ENCODE measurements at regions not wholly inside any gene's neighbourhood (a gene's known extent, or its start where the extent isn't known, plus 50 kb on each side); places are given as distances from the start of the nearest gene placed in this dataset.

DNA sequence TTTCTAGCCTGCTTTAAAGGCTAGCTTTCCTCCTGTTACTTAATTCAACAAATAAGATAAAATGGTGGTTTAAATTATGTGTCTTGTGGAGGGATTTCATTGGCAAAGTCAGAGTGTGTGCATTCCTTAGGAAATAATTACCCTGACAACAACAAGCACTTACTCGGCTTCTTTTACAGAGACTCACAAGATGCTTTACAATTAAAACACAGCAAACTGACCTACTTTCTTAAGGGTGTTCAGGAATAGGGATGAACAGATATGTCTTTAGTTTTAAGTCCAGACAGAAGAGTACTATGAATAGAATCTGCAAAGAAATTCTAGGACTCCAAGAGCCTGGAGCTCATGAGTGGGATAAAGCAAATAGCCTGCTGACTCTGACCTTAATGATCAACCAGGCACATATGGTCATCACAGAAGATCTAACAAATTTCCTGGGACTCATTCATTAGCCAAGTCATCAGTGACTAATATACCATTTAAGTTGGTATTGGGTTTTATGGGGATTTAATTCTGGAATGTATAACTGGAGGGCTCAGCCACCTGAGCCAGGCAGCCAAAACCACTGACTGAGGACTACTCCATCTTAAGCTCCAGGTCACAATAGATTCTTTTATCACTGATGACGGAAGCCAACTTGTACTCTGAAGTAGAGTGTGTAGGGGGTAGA is 161.8 kb upstream of the RIMS1 start:
- Histone ChIP-seq H3K36me3 (ENCODE audit: control insufficient read depth, insufficient read depth, low read length) (no peaks in the 10 kb centered on the region), H3K27me3 (ENCODE audit: control insufficient read depth, insufficient read depth, low read length) (no peaks in the 10 kb centered on the region), H3K4me3 (ENCODE audit: low read depth, low read length) (no peak overlapping the region)
- TF ChIP-seq, protein P1, sequence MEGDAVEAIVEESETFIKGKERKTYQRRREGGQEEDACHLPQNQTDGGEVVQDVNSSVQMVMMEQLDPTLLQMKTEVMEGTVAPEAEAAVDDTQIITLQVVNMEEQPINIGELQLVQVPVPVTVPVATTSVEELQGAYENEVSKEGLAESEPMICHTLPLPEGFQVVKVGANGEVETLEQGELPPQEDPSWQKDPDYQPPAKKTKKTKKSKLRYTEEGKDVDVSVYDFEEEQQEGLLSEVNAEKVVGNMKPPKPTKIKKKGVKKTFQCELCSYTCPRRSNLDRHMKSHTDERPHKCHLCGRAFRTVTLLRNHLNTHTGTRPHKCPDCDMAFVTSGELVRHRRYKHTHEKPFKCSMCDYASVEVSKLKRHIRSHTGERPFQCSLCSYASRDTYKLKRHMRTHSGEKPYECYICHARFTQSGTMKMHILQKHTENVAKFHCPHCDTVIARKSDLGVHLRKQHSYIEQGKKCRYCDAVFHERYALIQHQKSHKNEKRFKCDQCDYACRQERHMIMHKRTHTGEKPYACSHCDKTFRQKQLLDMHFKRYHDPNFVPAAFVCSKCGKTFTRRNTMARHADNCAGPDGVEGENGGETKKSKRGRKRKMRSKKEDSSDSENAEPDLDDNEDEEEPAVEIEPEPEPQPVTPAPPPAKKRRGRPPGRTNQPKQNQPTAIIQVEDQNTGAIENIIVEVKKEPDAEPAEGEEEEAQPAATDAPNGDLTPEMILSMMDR (IDR thresholded peaks at IDR 0.05; ENCODE audit: insufficient read depth, low read length, poor library complexity, severe bottlenecking): no peak
- DNase-seq (ENCODE audit: low read depth): peak; percentile 29

DNA sequence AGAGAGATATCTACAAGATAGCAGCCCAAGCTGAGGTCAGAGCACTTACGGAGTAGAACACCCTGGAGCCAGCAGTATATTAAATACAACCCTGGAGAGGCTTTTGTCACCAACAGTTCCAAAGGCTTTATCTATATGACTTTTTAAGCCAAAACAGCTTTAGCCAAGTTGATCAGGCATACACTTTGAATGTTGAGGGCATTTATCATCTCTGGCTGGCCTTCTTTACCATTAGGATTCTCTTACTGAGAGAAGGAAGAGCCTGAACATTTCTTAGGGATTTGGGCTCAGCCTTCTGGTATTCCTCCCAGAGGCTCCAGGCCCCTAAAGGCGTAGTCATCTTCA is 161.3 kb upstream of the RIMS1 start:
- H3K4me3 ChIP-seq (ENCODE audit: low read depth, low read length): no peak overlapping the region
- H3K27me3 ChIP-seq (ENCODE audit: control insufficient read depth, insufficient read depth, low read length): no peaks in the 10 kb centered on the region
- no peak for DNase-seq (ENCODE audit: low read depth)
- no peaks in the 10 kb centered on the region for H3K36me3 ChIP-seq (ENCODE audit: control insufficient read depth, insufficient read depth, low read length)
- TF ChIP-seq, protein P1 (IDR thresholded peaks at IDR 0.05; ENCODE audit: insufficient read depth, low read length, poor library complexity, severe bottlenecking): no peak

DNA sequence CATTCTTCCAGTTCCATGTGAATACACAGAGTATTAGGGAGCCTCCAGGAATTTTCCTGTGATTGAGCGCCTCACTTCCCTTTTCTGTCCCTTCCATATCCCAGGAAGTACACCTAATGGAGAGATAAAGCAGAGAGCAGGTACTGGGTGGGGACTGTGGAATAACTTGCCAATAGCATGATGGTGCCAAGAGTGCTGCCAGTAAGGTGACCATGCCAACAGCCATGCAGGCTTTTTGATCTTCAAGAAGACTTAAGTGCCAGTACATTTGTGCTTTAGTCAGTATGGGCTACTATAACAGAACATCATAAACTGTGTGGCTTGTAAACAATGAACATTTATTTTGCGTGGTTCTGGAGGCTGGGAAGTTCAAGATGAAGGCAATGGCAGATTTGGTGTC is 160.2 kb upstream of the RIMS1 start:
- TF ChIP-seq, protein P1 (IDR thresholded peaks at IDR 0.05; ENCODE audit: insufficient read depth, low read length, poor library complexity, severe bottlenecking): no peak
- H3K4me3 ChIP-seq (ENCODE audit: low read depth, low read length): no peak overlapping the region
- no peaks in the 10 kb centered on the region for H3K36me3 ChIP-seq (ENCODE audit: control insufficient read depth, insufficient read depth, low read length)
- DNase-seq (ENCODE audit: low read depth): no peak
- H3K27me3 ChIP-seq (ENCODE audit: control insufficient read depth, insufficient read depth, low read length): no peaks in the 10 kb centered on the region

DNA sequence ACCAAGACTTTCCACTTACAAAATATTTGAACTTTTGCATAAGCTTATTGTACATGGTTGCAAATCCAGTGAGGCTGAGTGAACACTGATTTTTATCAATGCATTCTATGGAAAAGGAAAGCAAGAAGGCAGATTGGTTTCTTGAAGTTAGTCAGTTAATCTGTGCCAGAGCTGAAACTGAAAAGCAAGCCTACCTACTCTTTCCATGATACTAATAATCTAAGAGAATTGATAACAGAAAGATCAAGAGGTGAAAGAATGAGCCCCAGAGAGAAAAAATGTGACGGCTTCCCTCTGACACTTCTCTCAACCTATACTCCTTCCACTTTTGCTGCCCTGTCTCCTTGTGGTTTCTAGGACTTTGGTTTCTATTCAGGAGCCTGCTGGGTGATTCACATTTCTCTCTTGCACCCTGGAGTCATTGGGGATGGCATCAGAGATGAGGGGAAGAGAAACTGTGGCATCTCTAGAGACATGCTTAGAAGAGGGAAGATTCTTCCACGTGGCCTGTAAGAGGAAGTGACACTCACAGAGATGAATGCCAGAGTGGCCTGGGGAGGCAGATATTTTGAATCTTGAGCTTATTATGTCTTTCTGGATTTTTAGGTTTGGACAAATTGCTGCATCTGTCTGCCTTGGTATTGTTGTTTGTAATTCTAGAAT is 158.6 kb upstream of the RIMS1 start:
- no peaks in the 10 kb centered on the region for H3K36me3 ChIP-seq (ENCODE audit: control insufficient read depth, insufficient read depth, low read length)
- TF ChIP-seq, protein P1 (IDR thresholded peaks at IDR 0.05; ENCODE audit: insufficient read depth, low read length, poor library complexity, severe bottlenecking): no peak
- H3K4me3 ChIP-seq (ENCODE audit: low read depth, low read length): no peak overlapping the region
- DNase-seq (ENCODE audit: low read depth): no peak
- no peaks in the 10 kb centered on the region for H3K27me3 ChIP-seq (ENCODE audit: control insufficient read depth, insufficient read depth, low read length)

DNA sequence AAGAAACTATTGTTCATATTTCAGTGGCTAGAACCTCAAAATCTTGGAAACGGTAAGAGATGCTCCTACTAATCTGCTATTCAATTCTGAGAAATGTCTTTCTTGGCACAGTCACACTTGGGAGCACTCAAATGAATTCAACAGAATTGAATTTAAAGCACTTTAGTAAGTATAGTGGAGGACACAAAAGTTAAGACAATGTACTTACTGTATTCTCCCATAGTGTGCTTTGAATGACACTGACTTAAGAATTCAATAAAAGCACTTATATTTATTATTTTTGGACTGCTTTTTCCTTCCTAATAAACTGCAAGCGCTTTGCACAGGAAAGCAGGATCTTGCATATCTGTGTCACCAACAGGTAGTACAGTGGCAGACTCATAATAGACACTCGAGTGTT is 156.1 kb upstream of the RIMS1 start:
- TF ChIP-seq, protein P1 (IDR thresholded peaks at IDR 0.05; ENCODE audit: insufficient read depth, low read length, poor library complexity, severe bottlenecking): no peak
- no peak for DNase-seq (ENCODE audit: low read depth)
- H3K27me3 ChIP-seq (ENCODE audit: control insufficient read depth, insufficient read depth, low read length): no peaks in the 10 kb centered on the region

More for the DNA sequence above, 156.1 kb upstream of the RIMS1 start:
- Histone ChIP-seq H3K4me3 (ENCODE audit: low read depth, low read length) (no peak overlapping the region), H3K36me3 (ENCODE audit: control insufficient read depth, insufficient read depth, low read length) (no peaks in the 10 kb centered on the region)
